ENCODE measurements at regions not wholly inside any gene's neighbourhood (a gene's known extent, or its start where the extent isn't known, plus 50 kb on each side); places are given as distances from the start of the nearest gene placed in this dataset.

DNA sequence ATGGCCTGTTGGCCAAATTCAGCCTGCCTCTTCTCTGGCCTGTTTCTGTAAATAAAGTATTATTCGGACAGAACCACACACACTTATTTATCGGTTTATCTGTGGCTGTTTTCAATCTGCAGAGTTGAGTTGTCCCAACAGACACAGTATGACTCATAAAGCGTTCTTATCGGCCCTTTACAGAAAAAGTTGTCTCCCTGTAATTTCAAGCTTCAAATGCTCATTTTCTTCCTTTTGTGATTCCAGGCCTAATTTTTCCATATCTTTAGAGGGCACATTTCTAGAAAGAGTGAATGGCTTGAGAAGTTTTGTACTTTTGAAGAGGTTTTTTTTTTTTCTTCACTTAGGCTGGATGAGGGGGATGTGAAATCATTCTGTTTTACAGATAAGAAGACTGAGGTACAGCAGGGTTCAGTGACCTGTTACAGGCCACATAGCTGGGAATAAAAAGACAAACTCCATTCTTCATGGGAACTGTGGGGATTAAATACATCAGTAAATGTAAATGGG is 440.9 kb downstream of the TSHZ3 start (continued):
- TF ChIP-seq EGR1 (IDR thresholded peaks at IDR 0.05; ENCODE audit: borderline replicate concordance, low read depth, low read length) (no peak), BCL11A (IDR thresholded peaks at IDR 0.05; ENCODE audit: low read depth in 2 of 2, low read length in 2 of 2) (no peak), CHD1 (IDR thresholded peaks at IDR 0.05; ENCODE audit: low read depth, low read length) (no peak), ZNF274 (IDR thresholded peaks at IDR 0.05; ENCODE audit: borderline replicate concordance, extremely low read depth, low read length) (no peak), CTBP2 (IDR thresholded peaks at IDR 0.05; ENCODE audit: borderline replicate concordance, insufficient read depth, insufficient read length, low read length) (no peak)
